GM23338 (cell line): ENCODE measurements at regions not wholly inside any gene's neighbourhood (a gene's known extent, or its start where the extent isn't known, plus 50 kb on each side); places are given as distances from the start of the nearest gene placed in this dataset.

Source experiments
- ATAC-seq: fragments of 200-7000 bp; cut with Tn5 transposase; 3 replicates; pipeline ENCODE4 v1.9.1; 2020
- DNase-seq: peaks from one replicate; pipeline ENCODE4 v3.0.0-alpha.2; 2015; ENCODE audit warnings: low spot score
- H2AFZ ChIP-seq: fragments of 200-600 bp; sonication (generic); 2 replicates; pipeline ENCODE4 v1.8.0; 2016; ENCODE audit warnings: antibody characterized with exemption, mild to moderate bottlenecking, moderate library complexity
- H3F3A ChIP-seq: fragments of 200-600 bp; sonication (generic); replicated peaks from 2 replicates; pipeline ENCODE4 v1.8.0; 2017; ENCODE audit warnings: antibody characterized with exemption, mixed run types, low read depth
- H3K27ac ChIP-seq: fragments of 200-600 bp; sonication (generic); 2 replicates; pipeline ENCODE4 v1.6.1; 2016; ENCODE audit warnings: low read depth
- H3K27me3 ChIP-seq: fragments of 200-600 bp; sonication (generic); 2 replicates; pipeline ENCODE4 v1.8.0; 2016; ENCODE audit warnings: mild to moderate bottlenecking, mixed run types, moderate library complexity; ENCODE audit not compliant: insufficient read depth
- H3K36me3 ChIP-seq: fragments of 200-600 bp; sonication (generic); 2 replicates; pipeline ENCODE4 v1.8.0; 2016; ENCODE audit warnings: mild to moderate bottlenecking; ENCODE audit not compliant: insufficient read depth
- H3K4me1 ChIP-seq: fragments of 200-600 bp; sonication (generic); 2 replicates; pipeline ENCODE4 v1.8.0; 2016; ENCODE audit warnings: mild to moderate bottlenecking, moderate library complexity; ENCODE audit not compliant: insufficient read depth
- H3K4me2 ChIP-seq: fragments of 200-600 bp; sonication (generic); 2 replicates; pipeline ENCODE4 v1.7.1; 2017; ENCODE audit warnings: mixed run types
- H3K4me3 ChIP-seq: fragments of 200-600 bp; sonication (generic); 2 replicates; pipeline ENCODE4 v1.6.1; 2016; ENCODE audit warnings: mixed run types
- H3K79me2 ChIP-seq: fragments of 200-600 bp; sonication (generic); replicated peaks from 2 replicates; pipeline ENCODE4 v1.8.0; 2017; ENCODE audit warnings: mild to moderate bottlenecking; ENCODE audit not compliant: insufficient read depth
- H3K9me2 ChIP-seq: fragments of 200-600 bp; sonication (generic); 2 replicates; pipeline ENCODE4 v1.8.0; 2017; ENCODE audit not compliant: insufficient read depth
- H4K20me1 ChIP-seq: fragments of 200-600 bp; sonication (generic); replicated peaks from 2 replicates; pipeline ENCODE4 v1.8.0; 2017; ENCODE audit warnings: mild to moderate bottlenecking; ENCODE audit not compliant: insufficient read depth
- H3K27ac Mint-ChIP-seq: 2 replicates; pipeline ENCODE4 v1.8.0; 2020; ENCODE audit warnings: inconsistent platforms, mild to moderate bottlenecking, moderate library complexity, mixed read lengths
- H3K27me3 Mint-ChIP-seq: 3 replicates; pipeline ENCODE4 v1.8.0; 2022; ENCODE audit warnings: low read depth, mild to moderate bottlenecking, moderate library complexity, mixed read lengths, inconsistent platforms; ENCODE audit not compliant: insufficient read depth, poor library complexity
- H3K36me3 Mint-ChIP-seq: 3 replicates; pipeline ENCODE4 v1.8.0; 2021; ENCODE audit warnings: low read depth, mild to moderate bottlenecking, inconsistent platforms, moderate library complexity, mixed read lengths
- H3K4me1 Mint-ChIP-seq: 3 replicates; pipeline ENCODE4 v1.8.0; 2020; ENCODE audit warnings: mild to moderate bottlenecking, inconsistent platforms, mixed read lengths
- H3K4me3 Mint-ChIP-seq: 3 replicates; pipeline ENCODE4 v1.8.0; 2021; ENCODE audit warnings: moderate library complexity, mild to moderate bottlenecking, inconsistent platforms, mixed read lengths
- H3K9me3 Mint-ChIP-seq: 3 replicates; pipeline ENCODE4 v1.8.0; 2020; ENCODE audit warnings: moderate library complexity, mild to moderate bottlenecking, inconsistent platforms, mixed read lengths
- CREB1 ChIP-seq: fragments of 250-450 bp; sonication (Bioruptor Pico); IDR thresholded peaks from 2 replicates; pipeline ENCODE4 v1.5.0; 2020; ENCODE audit warnings: low read depth, mild to moderate bottlenecking, moderate library complexity
- EZH2 ChIP-seq: fragments of 200-600 bp; sonication (generic); IDR thresholded peaks from one replicate; pipeline ENCODE4 v1.8.0; 2017; ENCODE audit warnings: antibody characterized with exemption, mild to moderate bottlenecking, low read depth; ENCODE audit not compliant: unreplicated experiment
- EZH2phosphoT487 ChIP-seq: fragments of 200-600 bp; sonication (generic); IDR thresholded peaks from one replicate; pipeline ENCODE4 v1.8.1; 2018; ENCODE audit warnings: antibody characterized with exemption; ENCODE audit not compliant: unreplicated experiment
- JUNB ChIP-seq: IDR thresholded peaks from one replicate; pipeline ENCODE4 v1.6.1; 2016; ENCODE audit warnings: antibody characterized with exemption; ENCODE audit not compliant: unreplicated experiment
- NANOG ChIP-seq: IDR thresholded peaks from 2 replicates; pipeline ENCODE4 v1.6.1; 2016; ENCODE audit warnings: antibody characterized with exemption, borderline replicate concordance
- POLR2AphosphoS5 ChIP-seq: IDR thresholded peaks from 2 replicates; pipeline ENCODE4 v1.6.1; 2016; ENCODE audit warnings: antibody characterized with exemption, low read depth
- STAT1 ChIP-seq: IDR thresholded peaks from one replicate; pipeline ENCODE4 v1.6.1; 2016; ENCODE audit warnings: antibody characterized with exemption; ENCODE audit not compliant: unreplicated experiment
- ZNF114 ChIP-seq: fragments of 250-450 bp; sonication (Bioruptor Pico); IDR thresholded peaks from 2 replicates; pipeline ENCODE4 v1.5.0; 2020; ENCODE audit warnings: mild to moderate bottlenecking, moderate library complexity
- ZNF331 ChIP-seq: fragments of 250-450 bp; sonication (Bioruptor Pico); IDR thresholded peaks from 2 replicates; pipeline ENCODE4 v1.5.0; 2020; ENCODE audit warnings: low read depth, mild to moderate bottlenecking, moderate library complexity
- TF ChIP-seq, protein P1 (sequence below): IDR thresholded peaks from 2 replicates; pipeline ENCODE4 v1.6.1; 2016; ENCODE audit warnings: antibody characterized with exemption
- TF ChIP-seq, protein P2 (sequence below): fragments of 250-450 bp; sonication (Bioruptor Pico); IDR thresholded peaks from 2 replicates; pipeline ENCODE4 v1.5.0; 2020; ENCODE audit warnings: mild to moderate bottlenecking, moderate library complexity
- TF ChIP-seq, protein P3 (sequence below), 2 experiments: fragments of 200-600 bp in 1 of 2; sonication (generic) in 1 of 2; conservative IDR thresholded peaks; 2 replicates each; pipeline versions ENCODE4 v1.5.1 to v1.6.1; 2016 to 2017; ENCODE audit warnings: antibody characterized with exemption in 2 of 2, low read depth in 2 of 2, mild to moderate bottlenecking in 2 of 2, moderate library complexity in 1 of 2
- TF ChIP-seq, protein P4 (sequence below): IDR thresholded peaks from one replicate; pipeline ENCODE4 v1.6.1; 2018; ENCODE audit warnings: antibody characterized with exemption; ENCODE audit not compliant: unreplicated experiment

DNA sequence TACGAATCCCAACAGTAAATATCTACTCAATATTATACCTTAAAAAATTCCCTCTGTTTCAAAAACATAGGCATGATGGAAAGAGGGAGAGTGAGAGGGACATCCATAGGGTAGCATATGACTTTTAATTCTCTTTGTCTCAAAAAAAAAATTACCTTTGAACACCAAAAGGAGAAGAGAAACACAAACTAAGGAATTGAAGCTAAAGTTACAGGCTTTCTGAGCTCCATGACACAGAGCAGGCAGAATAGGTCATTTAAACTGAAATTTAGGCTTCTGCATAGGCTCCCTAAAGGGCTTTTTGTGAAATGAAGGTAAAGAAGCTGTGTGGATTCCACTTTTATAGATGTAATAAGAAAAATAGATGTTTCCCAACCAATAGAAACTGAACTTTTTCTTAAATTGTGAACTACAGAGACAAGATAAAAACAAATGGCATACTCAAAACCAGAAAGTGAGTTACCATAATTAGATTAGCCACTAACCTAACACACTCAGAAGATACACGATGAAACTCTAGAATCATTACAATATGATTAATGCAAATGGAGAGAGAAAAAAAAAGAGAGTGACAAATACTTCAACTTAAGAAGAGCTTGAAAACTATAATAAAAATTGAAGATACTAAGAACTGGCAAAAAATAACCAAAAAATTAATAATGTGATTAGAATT is 584.6 kb downstream of the GABRG1 start:
- Histone ChIP-seq H3K27ac (no peak overlapping the region), H3K4me1 (no peaks in the 10 kb centered on the region), H2AFZ (no peak overlapping the region), H3K9me2 (0 out of 2 replicates have a peak, but pooled peaks cover 3% of the 10 kb centered on the region), H3K4me2 (no peak overlapping the region), H3F3A (no peaks in the 10 kb centered on the region), H3K79me2 (no peaks in the 10 kb centered on the region), H3K4me3 (no peak overlapping the region), H4K20me1 (no peaks in the 10 kb centered on the region), H3K27me3 (no peaks in the 10 kb centered on the region), H3K36me3 (no peaks in the 10 kb centered on the region)
- DNase-seq: no peak
- TF ChIP-seq, protein P1, sequence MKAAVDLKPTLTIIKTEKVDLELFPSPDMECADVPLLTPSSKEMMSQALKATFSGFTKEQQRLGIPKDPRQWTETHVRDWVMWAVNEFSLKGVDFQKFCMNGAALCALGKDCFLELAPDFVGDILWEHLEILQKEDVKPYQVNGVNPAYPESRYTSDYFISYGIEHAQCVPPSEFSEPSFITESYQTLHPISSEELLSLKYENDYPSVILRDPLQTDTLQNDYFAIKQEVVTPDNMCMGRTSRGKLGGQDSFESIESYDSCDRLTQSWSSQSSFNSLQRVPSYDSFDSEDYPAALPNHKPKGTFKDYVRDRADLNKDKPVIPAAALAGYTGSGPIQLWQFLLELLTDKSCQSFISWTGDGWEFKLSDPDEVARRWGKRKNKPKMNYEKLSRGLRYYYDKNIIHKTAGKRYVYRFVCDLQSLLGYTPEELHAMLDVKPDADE: no peak
- TF ChIP-seq, protein P2, sequence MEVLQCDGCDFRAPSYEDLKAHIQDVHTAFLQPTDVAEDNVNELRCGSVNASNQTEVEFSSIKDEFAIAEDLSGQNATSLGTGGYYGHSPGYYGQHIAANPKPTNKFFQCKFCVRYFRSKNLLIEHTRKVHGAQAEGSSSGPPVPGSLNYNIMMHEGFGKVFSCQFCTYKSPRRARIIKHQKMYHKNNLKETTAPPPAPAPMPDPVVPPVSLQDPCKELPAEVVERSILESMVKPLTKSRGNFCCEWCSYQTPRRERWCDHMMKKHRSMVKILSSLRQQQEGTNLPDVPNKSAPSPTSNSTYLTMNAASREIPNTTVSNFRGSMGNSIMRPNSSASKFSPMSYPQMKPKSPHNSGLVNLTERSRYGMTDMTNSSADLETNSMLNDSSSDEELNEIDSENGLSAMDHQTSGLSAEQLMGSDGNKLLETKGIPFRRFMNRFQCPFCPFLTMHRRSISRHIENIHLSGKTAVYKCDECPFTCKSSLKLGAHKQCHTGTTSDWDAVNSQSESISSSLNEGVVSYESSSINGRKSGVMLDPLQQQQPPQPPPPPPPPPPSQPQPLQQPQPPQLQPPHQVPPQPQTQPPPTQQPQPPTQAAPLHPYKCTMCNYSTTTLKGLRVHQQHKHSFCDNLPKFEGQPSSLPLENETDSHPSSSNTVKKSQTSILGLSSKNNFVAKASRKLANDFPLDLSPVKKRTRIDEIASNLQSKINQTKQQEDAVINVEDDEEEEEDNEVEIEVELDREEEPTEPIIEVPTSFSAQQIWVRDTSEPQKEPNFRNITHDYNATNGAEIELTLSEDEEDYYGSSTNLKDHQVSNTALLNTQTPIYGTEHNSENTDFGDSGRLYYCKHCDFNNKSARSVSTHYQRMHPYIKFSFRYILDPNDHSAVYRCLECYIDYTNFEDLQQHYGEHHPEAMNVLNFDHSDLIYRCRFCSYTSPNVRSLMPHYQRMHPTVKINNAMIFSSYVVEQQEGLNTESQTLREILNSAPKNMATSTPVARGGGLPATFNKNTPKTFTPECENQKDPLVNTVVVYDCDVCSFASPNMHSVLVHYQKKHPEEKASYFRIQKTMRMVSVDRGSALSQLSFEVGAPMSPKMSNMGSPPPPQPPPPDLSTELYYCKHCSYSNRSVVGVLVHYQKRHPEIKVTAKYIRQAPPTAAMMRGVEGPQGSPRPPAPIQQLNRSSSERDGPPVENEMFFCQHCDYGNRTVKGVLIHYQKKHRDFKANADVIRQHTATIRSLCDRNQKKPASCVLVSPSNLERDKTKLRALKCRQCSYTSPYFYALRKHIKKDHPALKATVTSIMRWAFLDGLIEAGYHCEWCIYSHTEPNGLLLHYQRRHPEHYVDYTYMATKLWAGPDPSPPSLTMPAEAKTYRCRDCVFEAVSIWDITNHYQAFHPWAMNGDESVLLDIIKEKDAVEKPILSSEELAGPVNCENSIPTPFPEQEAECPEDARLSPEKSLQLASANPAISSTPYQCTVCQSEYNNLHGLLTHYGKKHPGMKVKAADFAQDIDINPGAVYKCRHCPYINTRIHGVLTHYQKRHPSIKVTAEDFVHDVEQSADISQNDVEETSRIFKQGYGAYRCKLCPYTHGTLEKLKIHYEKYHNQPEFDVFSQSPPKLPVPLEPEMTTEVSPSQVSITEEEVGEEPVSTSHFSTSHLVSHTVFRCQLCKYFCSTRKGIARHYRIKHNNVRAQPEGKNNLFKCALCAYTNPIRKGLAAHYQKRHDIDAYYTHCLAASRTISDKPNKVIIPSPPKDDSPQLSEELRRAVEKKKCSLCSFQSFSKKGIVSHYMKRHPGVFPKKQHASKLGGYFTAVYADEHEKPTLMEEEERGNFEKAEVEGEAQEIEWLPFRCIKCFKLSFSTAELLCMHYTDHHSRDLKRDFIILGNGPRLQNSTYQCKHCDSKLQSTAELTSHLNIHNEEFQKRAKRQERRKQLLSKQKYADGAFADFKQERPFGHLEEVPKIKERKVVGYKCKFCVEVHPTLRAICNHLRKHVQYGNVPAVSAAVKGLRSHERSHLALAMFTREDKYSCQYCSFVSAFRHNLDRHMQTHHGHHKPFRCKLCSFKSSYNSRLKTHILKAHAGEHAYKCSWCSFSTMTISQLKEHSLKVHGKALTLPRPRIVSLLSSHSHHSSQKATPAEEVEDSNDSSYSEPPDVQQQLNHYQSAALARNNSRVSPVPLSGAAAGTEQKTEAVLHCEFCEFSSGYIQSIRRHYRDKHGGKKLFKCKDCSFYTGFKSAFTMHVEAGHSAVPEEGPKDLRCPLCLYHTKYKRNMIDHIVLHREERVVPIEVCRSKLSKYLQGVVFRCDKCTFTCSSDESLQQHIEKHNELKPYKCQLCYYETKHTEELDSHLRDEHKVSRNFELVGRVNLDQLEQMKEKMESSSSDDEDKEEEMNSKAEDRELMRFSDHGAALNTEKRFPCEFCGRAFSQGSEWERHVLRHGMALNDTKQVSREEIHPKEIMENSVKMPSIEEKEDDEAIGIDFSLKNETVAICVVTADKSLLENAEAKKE (CRISPR knock-in tag): no peak
- TF ChIP-seq CREB1 (CRISPR knock-in tag): no peak
- TF ChIP-seq EZH2phosphoT487: no peak
- no peak for TF ChIP-seq NANOG
- no peak for TF ChIP-seq EZH2
- TF ChIP-seq POLR2AphosphoS5: no peak
- no peak for TF ChIP-seq JUNB
- no peak for TF ChIP-seq ZNF331 (CRISPR knock-in tag)
- TF ChIP-seq, protein P3, sequence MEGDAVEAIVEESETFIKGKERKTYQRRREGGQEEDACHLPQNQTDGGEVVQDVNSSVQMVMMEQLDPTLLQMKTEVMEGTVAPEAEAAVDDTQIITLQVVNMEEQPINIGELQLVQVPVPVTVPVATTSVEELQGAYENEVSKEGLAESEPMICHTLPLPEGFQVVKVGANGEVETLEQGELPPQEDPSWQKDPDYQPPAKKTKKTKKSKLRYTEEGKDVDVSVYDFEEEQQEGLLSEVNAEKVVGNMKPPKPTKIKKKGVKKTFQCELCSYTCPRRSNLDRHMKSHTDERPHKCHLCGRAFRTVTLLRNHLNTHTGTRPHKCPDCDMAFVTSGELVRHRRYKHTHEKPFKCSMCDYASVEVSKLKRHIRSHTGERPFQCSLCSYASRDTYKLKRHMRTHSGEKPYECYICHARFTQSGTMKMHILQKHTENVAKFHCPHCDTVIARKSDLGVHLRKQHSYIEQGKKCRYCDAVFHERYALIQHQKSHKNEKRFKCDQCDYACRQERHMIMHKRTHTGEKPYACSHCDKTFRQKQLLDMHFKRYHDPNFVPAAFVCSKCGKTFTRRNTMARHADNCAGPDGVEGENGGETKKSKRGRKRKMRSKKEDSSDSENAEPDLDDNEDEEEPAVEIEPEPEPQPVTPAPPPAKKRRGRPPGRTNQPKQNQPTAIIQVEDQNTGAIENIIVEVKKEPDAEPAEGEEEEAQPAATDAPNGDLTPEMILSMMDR (conservative IDR thresholded peaks at IDR 0.05; ENCODE audit: low read depth in 2 of 2): no peak
- TF ChIP-seq STAT1: no peak
- TF ChIP-seq, protein P4, sequence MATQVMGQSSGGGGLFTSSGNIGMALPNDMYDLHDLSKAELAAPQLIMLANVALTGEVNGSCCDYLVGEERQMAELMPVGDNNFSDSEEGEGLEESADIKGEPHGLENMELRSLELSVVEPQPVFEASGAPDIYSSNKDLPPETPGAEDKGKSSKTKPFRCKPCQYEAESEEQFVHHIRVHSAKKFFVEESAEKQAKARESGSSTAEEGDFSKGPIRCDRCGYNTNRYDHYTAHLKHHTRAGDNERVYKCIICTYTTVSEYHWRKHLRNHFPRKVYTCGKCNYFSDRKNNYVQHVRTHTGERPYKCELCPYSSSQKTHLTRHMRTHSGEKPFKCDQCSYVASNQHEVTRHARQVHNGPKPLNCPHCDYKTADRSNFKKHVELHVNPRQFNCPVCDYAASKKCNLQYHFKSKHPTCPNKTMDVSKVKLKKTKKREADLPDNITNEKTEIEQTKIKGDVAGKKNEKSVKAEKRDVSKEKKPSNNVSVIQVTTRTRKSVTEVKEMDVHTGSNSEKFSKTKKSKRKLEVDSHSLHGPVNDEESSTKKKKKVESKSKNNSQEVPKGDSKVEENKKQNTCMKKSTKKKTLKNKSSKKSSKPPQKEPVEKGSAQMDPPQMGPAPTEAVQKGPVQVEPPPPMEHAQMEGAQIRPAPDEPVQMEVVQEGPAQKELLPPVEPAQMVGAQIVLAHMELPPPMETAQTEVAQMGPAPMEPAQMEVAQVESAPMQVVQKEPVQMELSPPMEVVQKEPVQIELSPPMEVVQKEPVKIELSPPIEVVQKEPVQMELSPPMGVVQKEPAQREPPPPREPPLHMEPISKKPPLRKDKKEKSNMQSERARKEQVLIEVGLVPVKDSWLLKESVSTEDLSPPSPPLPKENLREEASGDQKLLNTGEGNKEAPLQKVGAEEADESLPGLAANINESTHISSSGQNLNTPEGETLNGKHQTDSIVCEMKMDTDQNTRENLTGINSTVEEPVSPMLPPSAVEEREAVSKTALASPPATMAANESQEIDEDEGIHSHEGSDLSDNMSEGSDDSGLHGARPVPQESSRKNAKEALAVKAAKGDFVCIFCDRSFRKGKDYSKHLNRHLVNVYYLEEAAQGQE: no peak
- TF ChIP-seq ZNF114 (CRISPR knock-in tag): no peak
- no peak overlapping the region for H3K27ac Mint-ChIP-seq
- H3K36me3 Mint-ChIP-seq: peaks cover 18% of the 10 kb centered on the region; the same call in 1 of the 3 replicates
- no peak overlapping the region for H3K4me3 Mint-ChIP-seq
- ATAC-seq: no peak
- H3K4me1 Mint-ChIP-seq: no peaks in the 10 kb centered on the region
- peaks cover 81% of the 10 kb centered on the region for H3K9me3 Mint-ChIP-seq
- H3K27me3 Mint-ChIP-seq: no peaks in the 10 kb centered on the region
